ENCODE measurements at regions not wholly inside any gene's neighbourhood (a gene's known extent, or its start where the extent isn't known, plus 50 kb on each side); places are given as distances from the start of the nearest gene placed in this dataset.

DNA sequence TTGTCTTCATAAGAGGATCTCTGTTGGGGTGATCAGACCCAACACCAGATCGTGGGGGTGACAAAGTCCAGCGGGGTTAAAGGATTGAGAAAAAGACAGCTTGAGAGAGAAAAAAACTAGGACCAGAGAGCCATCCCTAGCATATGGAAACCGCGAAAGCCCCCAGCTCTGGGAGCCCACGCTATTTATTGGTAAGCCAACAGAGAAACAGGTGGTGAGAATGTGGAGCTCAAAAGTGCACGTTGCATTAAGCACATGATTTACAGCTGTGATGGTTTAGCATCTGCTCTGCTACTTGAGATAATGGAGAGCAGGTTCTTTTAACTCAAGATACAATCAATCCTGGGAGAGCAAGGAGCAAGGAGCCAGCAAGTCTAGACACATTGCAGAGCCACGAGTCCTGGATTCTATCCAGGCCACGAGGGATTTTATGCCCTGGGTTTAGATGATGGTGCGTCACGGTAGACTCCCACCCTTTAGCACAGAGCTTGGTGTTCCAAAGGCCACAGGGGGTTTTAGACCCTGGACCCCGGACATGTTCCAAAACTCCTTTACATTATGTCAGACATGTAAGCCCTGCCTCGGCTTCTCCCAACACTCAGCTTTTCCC is 755.2 kb upstream of the SORCS1 start:
- no peaks in the 10 kb centered on the region for H3K36me3 ChIP-seq (ENCODE audit: control insufficient read depth in 2 of 3, insufficient read depth in 3 of 3, low read length in 3 of 3)
- H3K9me3 ChIP-seq (ENCODE audit: control insufficient read depth in 2 of 3, insufficient read depth in 1 of 3, low read length in 3 of 3) = no peaks in the 10 kb centered on the region
- H3K9ac ChIP-seq (ENCODE audit: low read length in 3 of 3) = no peak overlapping the region
- FAIRE-seq (no peak), DNase-seq (peak in 1 of 5 donors; percentile 41)
- intact Hi-C loops (cut with DNase I) = no loop called here
- H3K27ac ChIP-seq (ENCODE audit: low read depth in 2 of 2, low read length in 2 of 2) = no peak overlapping the region
- TF ChIP-seq, protein P1, sequence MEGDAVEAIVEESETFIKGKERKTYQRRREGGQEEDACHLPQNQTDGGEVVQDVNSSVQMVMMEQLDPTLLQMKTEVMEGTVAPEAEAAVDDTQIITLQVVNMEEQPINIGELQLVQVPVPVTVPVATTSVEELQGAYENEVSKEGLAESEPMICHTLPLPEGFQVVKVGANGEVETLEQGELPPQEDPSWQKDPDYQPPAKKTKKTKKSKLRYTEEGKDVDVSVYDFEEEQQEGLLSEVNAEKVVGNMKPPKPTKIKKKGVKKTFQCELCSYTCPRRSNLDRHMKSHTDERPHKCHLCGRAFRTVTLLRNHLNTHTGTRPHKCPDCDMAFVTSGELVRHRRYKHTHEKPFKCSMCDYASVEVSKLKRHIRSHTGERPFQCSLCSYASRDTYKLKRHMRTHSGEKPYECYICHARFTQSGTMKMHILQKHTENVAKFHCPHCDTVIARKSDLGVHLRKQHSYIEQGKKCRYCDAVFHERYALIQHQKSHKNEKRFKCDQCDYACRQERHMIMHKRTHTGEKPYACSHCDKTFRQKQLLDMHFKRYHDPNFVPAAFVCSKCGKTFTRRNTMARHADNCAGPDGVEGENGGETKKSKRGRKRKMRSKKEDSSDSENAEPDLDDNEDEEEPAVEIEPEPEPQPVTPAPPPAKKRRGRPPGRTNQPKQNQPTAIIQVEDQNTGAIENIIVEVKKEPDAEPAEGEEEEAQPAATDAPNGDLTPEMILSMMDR (IDR thresholded peaks at IDR 0.05; ENCODE audit: borderline replicate concordance, extremely low read depth, insufficient read depth) = no peak
- peaks cover 3% of the 10 kb centered on the region for H3K27me3 ChIP-seq (ENCODE audit: control insufficient read depth, insufficient read depth, low read length)
- no peaks in the 10 kb centered on the region for H3K4me1 ChIP-seq (ENCODE audit: control insufficient read depth in 2 of 3, insufficient read depth in 2 of 3, low read depth in 1 of 3, low read length in 3 of 3)
- H3K4me3 ChIP-seq (ENCODE audit: low read length in 3 of 3) = no peak overlapping the region

DNA sequence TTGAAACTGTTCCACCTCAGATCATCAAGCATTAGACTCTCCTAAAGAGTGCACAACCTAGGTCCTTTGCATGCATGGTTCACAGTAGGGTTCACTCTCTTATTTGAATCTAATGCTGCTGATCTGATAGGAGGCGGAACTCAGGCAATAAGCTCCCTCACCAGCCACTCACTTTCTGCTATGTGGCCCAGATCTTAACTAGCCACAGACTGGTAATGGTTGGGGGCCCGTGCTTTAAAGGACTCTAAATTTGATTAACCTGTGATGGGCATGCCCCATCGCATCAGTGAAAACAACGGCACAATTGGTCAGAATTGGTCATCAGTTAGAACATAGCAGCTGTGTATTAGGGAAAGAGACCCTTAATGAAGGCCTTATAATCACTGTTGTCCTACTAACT is 753.7 kb upstream of the SORCS1 start:
- FAIRE-seq = no peak
- intact Hi-C loops (cut with DNase I) = no loop called here

DNA sequence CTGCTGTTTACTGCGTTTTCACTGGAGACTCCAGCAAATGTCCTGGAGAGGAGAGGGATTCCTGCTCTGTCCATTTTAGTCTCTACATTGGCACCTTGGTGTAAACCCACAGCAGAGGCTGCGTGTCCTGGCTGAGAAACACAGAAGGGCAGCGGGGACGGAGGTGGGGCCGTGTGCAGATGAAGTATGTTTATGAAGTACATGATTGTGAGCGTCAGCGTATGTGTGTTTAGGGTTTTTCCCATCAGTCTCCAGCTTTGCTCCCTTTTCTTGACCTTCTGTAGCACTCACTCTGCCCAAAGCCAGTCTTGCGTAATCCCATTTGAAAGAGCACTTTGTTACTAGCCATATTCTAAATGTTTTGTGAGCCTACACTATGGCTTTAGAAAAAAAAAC is 750.7 kb upstream of the SORCS1 start:
- no peak for FAIRE-seq
- H3K4me3 ChIP-seq (ENCODE audit: low read length in 3 of 3) = peak overlapping the region; percentile 46 to 52 (median 47)

More for the DNA sequence above, 753.7 kb upstream of the SORCS1 start:
- H3K4me3 ChIP-seq (ENCODE audit: low read length in 3 of 3) = no peak overlapping the region
- no peak for DNase-seq
- peaks cover 3% of the 10 kb centered on the region for H3K27me3 ChIP-seq (ENCODE audit: control insufficient read depth, insufficient read depth, low read length)
- H3K9me3 ChIP-seq (ENCODE audit: control insufficient read depth in 2 of 3, insufficient read depth in 1 of 3, low read length in 3 of 3) = no peaks in the 10 kb centered on the region
- no peak overlapping the region for H3K27ac ChIP-seq (ENCODE audit: low read depth in 2 of 2, low read length in 2 of 2)
- TF ChIP-seq, protein P1 (IDR thresholded peaks at IDR 0.05; ENCODE audit: borderline replicate concordance, extremely low read depth, insufficient read depth) = no peak
- no peak overlapping the region for H3K9ac ChIP-seq (ENCODE audit: low read length in 3 of 3)
- H3K4me1 ChIP-seq (ENCODE audit: control insufficient read depth in 2 of 3, insufficient read depth in 2 of 3, low read depth in 1 of 3, low read length in 3 of 3) = no peaks in the 10 kb centered on the region
- no peaks in the 10 kb centered on the region for H3K36me3 ChIP-seq (ENCODE audit: control insufficient read depth in 2 of 3, insufficient read depth in 3 of 3, low read length in 3 of 3)

More for the DNA sequence above, 750.7 kb upstream of the SORCS1 start:
- Histone ChIP-seq H3K36me3 (ENCODE audit: control insufficient read depth in 2 of 3, insufficient read depth in 3 of 3, low read length in 3 of 3) (no peaks in the 10 kb centered on the region), H3K27ac (ENCODE audit: low read depth in 2 of 2, low read length in 2 of 2) (no peak overlapping the region), H3K27me3 (ENCODE audit: control insufficient read depth, insufficient read depth, low read length) (peaks cover 3% of the 10 kb centered on the region), H3K9me3 (ENCODE audit: control insufficient read depth in 2 of 3, insufficient read depth in 1 of 3, low read length in 3 of 3) (no peaks in the 10 kb centered on the region), H3K4me1 (ENCODE audit: control insufficient read depth in 2 of 3, insufficient read depth in 2 of 3, low read depth in 1 of 3, low read length in 3 of 3) (no peaks in the 10 kb centered on the region), H3K9ac (ENCODE audit: low read length in 3 of 3) (peak overlapping the region in 1 of 3 donors; percentile 20)
- peak in 1 of 5 donors; percentile 50 for DNase-seq
- TF ChIP-seq, protein P1 (IDR thresholded peaks at IDR 0.05; ENCODE audit: borderline replicate concordance, extremely low read depth, insufficient read depth) = no peak
- intact Hi-C loops (cut with DNase I) = no loop called here

All from kidney (tissue), 13 donors.